NK-92 (cell line): ENCODE measurements at regions not wholly inside any gene's neighbourhood (a gene's known extent, or its start where the extent isn't known, plus 50 kb on each side); places are given as distances from the start of the nearest gene placed in this dataset.
"Not testable (repeated sequence)": the region's sequence is repeated elsewhere in the genome, so short reads cannot be mapped to it uniquely, and the experiment has no call there.

Experiments used
- DNase-seq: peaks from one replicate; lab custom pipeline; 2025; ENCODE audit not compliant: unreplicated experiment; lab: John Stamatoyannopoulos, UW

DNA sequence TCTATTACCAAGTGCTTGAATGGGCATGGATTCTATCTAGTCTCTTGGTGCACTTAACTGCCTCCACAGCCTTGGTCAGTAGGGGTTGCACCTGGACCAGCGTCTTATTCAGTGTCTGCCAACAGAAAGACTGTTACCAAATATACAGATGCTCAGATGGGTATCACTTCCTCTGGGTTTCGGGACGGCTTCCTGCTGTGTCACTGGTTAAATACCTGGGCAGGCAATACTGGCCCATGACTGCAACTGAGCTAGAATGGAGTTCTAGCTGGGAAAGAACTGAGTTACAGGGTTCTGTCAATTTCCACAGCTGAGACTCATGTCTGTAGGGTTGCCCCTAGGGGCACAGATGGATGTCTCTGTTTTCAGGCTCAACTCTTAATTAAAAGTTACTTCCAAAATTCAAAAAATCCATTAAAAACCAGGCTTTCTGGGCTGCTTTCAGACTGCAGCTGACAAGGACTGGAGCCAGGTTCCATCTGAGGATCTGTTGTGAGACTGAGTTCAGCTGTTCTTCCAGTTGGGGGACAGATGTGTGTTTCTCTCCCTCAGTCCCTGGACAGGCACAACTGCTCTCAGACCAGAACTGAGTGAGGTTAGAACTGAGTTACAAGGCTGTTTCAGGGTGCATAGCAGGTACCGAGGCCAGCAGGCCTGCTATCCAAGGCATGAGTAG lies 789.6 kb upstream of the SLC8A1 start:
- DNase-seq: no peak

DNA sequence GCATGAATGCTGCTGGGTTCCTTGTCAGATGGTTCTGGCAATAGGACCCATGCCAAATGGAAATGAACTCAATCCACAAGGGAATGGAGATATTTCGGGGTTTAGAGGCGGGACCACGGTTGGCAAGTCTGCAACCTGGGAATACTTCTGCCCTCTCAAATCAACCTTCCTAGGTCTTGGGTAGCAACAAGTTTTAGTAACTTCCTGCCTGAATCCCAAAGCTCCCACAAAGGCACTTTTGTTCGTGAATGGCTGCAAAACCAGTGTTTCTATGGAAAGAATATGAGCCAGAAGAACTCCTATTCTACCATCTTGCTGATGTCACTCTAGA lies 790.1 kb upstream of the SLC8A1 start:
- no peak for DNase-seq

DNA sequence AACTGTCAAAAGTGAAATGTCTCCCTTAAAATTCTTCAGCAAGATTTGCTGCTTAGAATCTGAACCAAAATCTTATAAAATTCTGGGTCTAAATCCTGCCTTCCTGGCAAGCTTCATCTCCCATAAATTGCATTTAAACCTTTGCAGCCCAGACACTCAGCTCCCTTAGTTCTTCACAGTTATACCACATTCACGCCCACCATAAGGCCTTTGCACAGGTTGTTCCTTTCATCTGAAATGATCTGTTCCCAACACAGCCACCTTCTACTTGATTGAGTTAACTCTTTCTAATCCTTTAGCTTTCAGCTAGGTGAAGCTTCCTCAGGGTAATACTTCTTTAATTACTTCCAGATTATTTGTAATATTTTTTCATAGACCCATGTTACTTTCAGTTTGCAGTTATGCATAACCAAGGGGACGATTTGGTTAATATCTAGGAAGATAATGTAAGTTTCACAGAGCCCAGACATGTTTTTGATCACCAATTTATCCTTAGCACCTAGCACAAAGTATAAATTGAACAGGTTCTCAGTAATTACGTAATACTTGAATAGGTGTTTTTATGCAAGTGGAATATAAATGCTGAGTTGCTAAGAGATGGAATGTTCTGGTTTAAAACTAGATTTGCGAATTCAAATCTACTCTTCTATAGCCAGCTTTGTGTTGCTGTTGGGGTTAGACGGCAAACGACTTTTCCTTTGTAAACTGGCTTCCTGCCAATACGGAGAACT lies 779.7 kb upstream of the PKDCC start:
- no peak for DNase-seq

DNA sequence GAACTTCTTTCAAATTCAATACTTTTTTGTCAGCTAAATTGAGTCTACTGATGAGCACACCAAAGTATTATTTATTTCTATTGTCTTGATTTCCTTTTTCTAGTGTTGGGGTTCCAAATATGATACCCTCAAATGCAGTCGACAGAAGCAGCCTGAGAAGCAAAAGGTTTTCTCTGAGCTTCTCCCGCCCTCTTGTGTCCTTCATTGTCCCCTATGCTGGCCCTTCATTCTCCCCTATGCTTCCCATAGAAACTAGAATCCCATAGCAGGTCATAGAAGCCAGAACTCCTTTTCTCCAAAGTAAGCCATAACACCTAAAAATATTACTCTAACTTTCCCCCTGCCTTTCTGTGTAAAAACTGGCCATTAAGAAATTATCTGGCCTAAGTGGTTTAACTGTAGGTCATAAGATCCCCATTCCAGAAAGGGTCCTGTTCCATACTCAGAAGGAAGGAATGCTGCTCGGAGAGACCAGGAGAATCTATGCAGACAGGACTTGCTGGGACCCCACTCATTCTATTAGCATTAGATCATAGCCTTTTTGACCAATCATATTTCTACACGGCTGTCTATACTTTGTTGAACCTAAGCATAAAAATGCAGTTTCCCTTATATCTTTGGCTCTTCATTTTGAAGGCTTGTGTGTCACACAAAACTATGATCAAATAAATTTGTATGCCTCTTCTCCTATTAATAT lies 764.6 kb upstream of the PKDCC start:
- DNase-seq: no peak

DNA sequence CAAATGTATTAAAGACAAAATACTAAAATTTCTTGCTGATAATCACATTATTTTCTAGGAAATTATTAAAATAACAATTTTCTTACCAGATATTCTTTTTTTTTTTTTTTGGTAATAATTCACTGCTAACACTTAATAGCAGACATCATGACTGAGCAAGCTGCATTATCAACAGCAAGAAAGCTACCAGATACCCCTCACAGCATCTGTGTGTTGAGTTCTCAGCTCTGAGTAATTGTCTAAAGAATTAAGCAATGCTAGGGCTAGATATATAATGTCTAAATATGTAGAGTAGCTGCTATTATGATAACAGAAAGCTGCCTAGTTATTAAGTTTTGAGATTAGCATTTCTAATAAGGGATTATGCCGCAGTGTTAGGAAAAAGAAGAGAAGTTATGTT lies 754.3 kb upstream of the PKDCC start:
- DNase-seq: no peak

DNA sequence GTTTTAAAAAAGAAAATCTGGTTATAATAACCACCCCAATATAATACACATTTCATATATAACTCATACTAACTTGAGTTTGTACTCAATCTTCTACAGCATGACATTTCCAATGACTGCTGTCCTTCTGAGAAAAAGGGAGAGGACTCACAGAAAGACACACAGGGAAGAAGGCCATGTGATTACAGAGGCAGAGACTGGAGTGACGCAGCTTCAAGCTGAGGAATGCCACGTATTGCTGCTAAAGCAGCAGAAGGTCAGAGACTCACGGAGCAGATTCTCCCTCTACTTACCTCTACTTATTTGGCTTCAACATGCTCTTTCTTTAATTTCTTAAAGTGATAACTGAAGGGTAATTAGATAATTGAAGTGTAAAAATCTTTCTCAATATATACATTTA lies 753.5 kb upstream of the PKDCC start:
- DNase-seq: no peak

DNA sequence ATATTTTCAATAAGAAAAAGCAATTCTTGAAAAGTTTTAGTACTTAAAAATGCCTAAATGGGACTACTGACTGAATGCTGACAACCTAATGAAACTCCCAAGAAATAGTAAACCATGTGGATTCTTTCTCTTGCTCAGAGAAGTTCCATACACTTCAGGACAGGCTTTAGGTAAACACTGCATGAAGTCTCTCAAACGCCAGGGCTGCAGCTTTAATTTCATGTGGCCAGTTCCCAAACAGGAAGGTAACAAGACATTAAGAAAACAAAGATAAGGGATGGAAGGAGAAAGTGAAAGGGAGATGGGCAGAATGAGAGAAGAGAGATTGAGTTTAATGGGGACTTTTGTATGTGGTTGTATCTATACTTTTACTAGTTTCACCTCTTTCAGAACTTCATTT lies 734.7 kb upstream of the PKDCC start:
- DNase-seq: no peak

DNA sequence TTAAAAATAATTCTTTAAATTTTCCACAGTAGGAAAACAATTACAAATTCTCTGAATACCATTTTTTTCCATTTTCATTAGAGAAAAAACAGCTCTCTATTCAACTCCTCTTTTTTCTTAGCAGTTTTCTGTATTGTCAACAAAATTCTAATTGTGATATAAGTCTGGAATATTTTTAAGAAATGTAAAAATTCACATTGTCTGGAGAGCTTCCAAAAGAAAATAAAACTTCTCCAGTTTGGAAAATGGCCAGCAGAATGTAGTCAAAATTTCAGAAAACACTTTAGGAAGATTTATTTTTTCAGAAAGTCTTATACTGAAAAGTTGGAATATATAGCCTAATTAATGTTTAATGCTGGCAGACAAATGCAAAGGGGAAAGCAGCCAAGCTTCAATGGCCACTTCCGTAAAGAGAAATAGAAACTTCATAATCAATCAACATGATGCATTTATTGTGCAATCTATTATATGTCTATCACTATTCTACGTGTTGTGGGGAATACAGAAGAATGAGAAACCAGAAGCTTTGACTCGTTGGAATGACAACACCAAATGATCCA lies 733.2 kb upstream of the PKDCC start:
- no peak for DNase-seq

DNA sequence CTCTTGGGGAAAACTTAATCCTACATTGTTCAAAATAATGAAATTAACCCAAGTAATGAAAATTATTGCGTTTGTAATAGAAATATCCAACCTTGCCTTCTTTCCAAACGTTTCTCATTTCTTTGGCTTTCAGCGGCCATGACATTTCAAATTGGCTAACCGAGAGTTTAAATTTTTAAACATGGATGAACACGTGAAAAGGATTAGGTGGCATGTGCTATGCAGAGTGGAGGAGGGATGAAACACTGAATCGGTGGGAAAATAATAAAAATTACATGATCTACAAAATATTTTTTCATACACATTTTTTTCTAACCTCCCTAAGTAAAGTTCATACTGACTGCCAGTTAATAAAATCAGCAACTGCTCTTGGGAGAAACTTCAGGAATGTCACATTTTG lies 728.4 kb upstream of the PKDCC start:
- DNase-seq: no peak

DNA sequence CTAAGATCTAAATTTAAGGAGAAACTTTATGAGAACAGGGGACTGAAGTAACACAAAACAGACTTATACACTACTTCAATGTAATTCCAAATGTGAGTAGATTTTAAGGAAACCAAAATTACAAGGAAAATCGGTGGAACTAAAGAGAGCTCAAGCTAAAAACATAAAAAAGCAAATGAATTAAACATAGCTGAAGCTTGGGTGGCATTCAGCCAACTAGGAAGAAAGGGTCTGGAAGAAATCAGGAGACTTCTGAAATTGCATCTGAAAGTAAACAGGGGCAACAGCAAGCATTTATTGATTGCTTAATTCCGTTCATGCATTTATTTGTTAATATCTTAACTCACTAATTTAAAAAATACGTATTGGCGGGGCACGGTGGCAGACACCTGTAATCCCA lies 727.3 kb upstream of the PKDCC start:
- DNase-seq: no peak

DNA sequence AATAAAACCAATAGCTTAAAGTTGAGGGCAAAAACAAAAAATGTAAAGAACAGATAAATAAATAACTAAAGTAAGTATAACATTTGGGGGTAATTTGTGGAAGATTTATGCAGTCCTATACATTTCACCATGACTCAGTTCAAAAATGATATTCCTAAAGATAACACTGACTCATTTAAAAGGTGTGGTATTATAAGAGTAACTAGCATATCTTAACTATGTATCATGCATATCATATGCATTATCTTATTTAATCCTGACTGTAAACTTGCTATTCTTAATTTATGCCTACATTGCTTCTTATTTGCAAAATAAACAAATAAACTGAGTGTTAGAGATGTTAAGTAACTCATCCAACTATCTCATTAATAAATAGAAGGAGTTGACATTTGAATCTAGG lies 726.5 kb upstream of the PKDCC start:
- no peak for DNase-seq

DNA sequence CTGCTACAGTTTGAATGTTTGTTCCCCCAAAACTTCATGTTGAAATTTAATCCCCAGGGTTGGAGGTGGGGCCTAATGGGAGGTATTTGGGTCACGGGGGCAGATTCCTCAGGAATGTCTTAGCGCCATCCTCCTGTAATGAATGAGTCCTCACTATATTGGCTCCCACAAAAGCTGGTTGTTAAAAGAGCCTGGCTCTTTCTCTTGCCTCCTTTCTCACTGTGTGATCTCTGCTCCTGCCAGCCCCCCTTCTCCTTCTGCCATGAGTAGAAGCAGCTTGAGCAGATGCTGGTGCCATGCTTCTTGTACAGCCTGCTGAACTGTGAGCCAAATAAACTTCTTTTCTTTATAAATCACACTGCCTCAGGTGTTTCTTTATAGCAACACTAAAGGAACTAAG lies 721.0 kb upstream of the PKDCC start:
- DNase-seq: no peak

DNA sequence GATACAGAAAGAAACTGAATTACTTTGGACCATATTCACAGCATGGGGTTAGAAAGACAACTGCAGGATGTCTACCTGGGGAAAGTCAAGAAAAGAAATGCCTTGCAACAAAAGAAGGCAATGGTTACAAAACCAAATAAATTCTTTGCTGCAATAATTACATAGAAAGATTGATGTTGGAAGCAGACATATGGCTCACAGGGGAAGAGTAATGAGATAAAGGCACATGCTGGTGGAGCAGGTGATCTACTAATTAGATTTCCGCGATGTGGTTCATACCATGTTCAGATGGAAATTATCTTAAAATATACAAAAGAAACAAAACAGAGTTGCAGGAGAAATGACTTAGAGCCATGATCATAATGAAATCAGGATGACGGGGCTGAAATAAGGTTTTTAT lies 718.8 kb upstream of the PKDCC start:
- no peak for DNase-seq

DNA sequence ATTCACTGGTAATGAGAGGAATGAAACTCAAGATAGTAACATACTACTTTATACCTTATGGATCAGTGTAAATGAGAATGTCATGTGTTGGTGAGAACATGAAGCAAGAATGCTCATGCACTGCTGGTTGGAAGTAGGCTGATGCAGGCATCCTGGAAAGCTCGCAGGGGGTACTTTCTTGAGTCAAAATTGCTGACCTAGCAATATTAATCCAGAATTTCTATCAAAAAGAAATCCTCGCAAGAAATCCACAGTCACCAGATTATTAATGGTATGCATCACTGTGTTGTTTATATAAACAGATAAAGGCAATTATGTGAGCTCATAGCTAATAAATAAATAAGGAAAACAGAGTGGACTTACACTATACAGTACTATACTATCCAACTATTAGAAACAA lies 713.7 kb upstream of the PKDCC start:
- DNase-seq: no peak

DNA sequence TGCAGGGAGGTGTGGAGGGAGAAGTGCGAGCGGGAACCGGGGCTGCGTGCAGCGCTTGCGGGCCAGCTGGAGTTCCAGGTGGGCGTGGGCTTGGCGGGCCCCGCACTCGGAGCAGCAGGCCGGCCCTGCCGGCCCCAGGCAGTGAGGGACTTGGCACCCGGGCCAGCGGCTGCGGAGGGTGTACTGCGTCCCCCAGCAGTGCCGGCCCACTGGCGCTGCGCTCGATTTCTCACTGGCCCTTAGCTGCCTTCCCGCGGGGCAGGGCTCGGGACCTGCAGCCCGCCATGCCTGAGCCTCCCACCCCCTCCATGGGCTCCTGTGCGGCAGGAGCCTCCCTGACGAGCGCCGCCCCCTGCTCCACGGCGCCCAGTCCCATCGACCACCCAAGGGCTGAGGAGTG lies 712.2 kb upstream of the PKDCC start:
- DNase-seq: not testable (repeated sequence)

DNA sequence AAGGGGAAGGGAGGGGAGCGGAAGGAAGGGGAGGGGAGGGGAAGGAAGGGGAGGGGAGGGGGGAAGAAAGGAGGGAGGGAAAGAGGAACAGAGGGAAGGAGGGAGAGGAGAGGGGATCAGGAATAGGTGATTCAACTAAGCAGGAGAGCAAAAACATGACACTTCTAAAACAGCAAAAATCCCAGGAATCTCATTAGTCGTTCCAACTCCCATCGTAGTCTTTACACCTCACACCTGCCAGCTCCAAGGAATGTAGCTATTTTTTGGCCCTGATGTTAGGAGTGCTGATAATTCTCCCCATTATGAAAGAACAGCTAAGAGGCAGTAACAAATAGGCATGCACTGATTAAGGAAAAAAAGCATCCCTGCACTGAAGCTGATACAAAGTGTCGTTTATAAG lies 709.9 kb upstream of the PKDCC start:
- no peak for DNase-seq

DNA sequence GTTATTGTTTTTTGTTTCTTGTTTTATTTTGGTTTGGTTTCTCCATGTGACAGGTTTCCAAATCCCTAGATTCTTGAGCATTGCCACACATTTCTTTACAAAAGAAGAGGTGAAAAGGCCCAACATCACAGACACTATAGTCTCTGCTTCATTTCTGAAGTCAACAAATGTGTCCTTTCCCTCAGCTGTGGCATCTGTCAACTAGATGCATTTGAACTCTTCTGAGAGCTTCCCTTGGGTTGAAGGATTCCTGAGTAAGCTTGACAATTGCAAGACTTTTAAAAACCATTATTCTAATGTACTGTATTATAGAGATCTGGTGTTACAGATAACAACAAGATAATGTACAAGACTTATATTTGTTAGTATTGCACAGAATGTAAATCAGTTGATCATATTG lies 703.3 kb upstream of the PKDCC start:
- DNase-seq: no peak

DNA sequence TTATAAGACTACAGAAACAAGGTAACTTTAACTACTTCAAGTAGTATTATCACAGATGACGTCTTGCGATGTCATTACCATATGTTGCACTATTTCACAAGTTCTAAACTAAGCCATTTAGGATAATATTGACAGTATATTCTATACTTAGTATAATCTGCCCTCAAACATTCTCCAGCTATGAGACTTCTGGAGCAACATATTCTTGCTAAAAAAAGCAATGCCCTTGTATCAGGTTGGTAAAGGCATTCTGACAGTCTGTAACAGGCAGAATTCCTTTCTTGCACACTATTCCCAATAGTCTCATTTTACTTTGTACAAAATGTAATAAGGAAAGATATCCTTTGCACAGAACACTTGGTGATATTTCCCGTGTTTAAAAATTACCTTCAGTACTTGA lies 694.8 kb upstream of the PKDCC start:
- DNase-seq: no peak

DNA sequence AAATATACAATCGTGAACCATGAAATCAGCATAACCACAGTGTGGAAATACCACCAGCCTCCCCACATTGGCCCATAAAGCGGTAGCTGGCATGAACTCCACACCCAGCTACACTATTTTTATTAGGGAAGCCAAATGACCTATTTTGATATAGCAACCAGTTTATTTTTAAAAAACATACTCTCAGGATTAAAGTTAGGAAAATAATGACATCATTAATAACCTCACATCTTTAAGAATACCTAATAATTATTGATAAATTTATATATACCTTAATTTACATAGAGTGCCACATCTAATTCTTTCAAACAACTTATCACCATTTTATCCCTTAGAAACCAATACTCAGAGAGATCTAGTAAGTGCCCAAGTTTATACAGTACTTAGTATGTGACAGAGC lies 692.0 kb upstream of the PKDCC start:
- DNase-seq: no peak

DNA sequence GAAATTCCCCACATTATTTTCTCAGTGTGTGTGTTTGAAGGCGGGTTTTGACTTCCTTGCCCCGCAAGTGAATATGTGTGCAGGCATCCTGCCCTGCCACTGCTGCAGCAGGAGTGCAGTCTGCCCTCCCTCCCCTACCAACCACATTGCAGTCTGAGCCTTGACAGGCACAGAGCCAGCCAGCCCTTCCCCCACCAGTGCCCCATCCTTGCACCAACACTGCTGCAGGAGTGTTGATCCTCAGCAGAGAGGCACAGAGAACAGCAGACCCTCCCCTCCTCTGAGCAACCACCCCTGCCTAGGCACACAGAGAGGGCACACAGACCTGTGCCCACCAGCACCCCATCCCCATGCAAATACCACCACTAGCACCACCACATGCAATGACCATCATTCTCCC lies 683.0 kb upstream of the PKDCC start:
- DNase-seq: no peak

DNA sequence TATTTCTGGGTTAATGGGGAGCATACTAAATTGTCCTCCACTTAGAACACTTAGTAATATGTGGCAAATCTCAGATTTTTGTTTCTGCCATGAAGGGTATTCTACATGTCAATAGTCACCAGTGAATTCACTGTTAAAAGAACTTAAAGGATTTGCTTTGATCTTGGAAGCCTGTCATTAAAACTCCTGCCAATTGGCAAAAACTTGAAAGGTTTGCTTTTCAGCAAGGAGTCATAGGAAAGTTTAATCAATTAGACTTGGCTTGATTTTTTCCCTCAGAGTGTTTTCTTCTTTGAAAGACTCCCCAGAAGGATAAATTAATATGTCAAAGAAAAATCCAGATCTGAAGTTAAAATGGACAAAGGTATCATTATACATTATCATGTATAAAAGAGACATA lies 671.9 kb upstream of the PKDCC start:
- no peak for DNase-seq

DNA sequence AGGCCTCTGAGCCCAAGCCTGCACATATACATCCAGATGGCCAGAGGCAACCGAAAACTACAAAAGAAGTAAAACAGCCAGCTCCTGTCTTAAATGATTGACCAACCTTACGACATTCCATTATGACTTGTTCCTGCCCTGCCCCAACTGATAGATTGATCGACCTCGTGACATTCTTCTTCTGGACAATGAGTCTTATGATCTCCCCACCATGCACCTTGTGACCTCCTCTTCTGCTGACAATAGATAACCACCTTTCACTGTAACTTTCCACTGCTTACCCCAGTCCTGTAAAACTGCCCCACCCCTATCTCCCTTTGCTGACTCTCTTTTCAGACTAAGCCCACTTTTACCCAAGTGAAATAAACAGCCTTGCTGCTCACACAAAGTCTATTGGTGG lies 670.0 kb upstream of the PKDCC start:
- DNase-seq: no peak
